Hematopoietic multipotent progenitor cell treated with erythropoietin and hydrocortisone succinate and interleukin-3 and kit ligand, for 4 days (in vitro differentiated cells): ENCODE measurements at regions not wholly inside any gene's neighbourhood (a gene's known extent, or its start where the extent isn't known, plus 50 kb on each side); places are given as distances from the start of the nearest gene placed in this dataset.
"Not testable (repeated sequence)": the region's sequence is repeated elsewhere in the genome, so short reads cannot be mapped to it uniquely, and the experiment has no call there.

Experiments used
- DNase-seq: peaks from one replicate; pipeline ENCODE4 v3.0.0-alpha.2; 2015

- no peak for DNase-seq
These were observed 608.6 kb upstream of the GOT2 start for GRCh38 chr16:59342669-59343068.

GRCh38 chr16:59341368-59341767 is 607.3 kb upstream of the GOT2 start:
- no peak for DNase-seq

GRCh38 chr16:59339871-59340270 is 605.8 kb upstream of the GOT2 start:
- no peak for DNase-seq

GRCh38 chr16:59336136-59336695 is 602.1 kb upstream of the GOT2 start:
- no peak for DNase-seq

GRCh38 chr16:59331708-59332107 is 597.6 kb upstream of the GOT2 start:
- DNase-seq = not testable (repeated sequence)

GRCh38 chr16:59330019-59330670 is 596.0 kb upstream of the GOT2 start:
- no peak for DNase-seq

- DNase-seq = no peak
These were observed 594.8 kb upstream of the GOT2 start for GRCh38 chr16:59328961-59329360.

- no peak for DNase-seq
These were observed 593.8 kb upstream of the GOT2 start for GRCh38 chr16:59327894-59328293.

GRCh38 chr16:59326955-59327354 is 592.8 kb upstream of the GOT2 start:
- DNase-seq = no peak

GRCh38 chr16:59324462-59324861 is 590.3 kb upstream of the GOT2 start:
- no peak for DNase-seq

- no peak for DNase-seq
These were observed 586.5 kb upstream of the GOT2 start for GRCh38 chr16:59320657-59321056.

GRCh38 chr16:59319871-59320270 is 585.8 kb upstream of the GOT2 start:
- DNase-seq = no peak

- no peak for DNase-seq
These were observed 571.7 kb upstream of the GOT2 start for GRCh38 chr16:59305850-59306249.

GRCh38 chr16:59296888-59297287 is 562.8 kb upstream of the GOT2 start:
- DNase-seq = no peak

GRCh38 chr16:59295993-59296736 is 562.0 kb upstream of the GOT2 start:
- DNase-seq = no peak

GRCh38 chr16:59295474-59295873 is 561.4 kb upstream of the GOT2 start:
- DNase-seq = no peak

GRCh38 chr16:59290718-59291117 is 556.6 kb upstream of the GOT2 start:
- no peak for DNase-seq

- no peak for DNase-seq
These were observed 555.0 kb upstream of the GOT2 start for GRCh38 chr16:59289151-59289550.

GRCh38 chr16:59274141-59274540 is 540.0 kb upstream of the GOT2 start:
- no peak for DNase-seq

GRCh38 chr16:59263955-59264354 is 529.8 kb upstream of the GOT2 start:
- no peak for DNase-seq

GRCh38 chr16:59260892-59261291 is 526.8 kb upstream of the GOT2 start:
- no peak for DNase-seq

GRCh38 chr16:59259950-59260319 is 525.8 kb upstream of the GOT2 start:
- no peak for DNase-seq

- peak; percentile 80 for DNase-seq
These were observed 525.2 kb upstream of the GOT2 start for GRCh38 chr16:59259074-59259949.
